ENCODE measurements at regions not wholly inside any gene's neighbourhood (a gene's known extent, or its start where the extent isn't known, plus 50 kb on each side); places are given as distances from the start of the nearest gene placed in this dataset.

GRCh38 chr6:145266432-145267075 lies 468.8 kb downstream of the EPM2A start:
- no peaks in the 10 kb centered on the region for H3K4me1 ChIP-seq (ENCODE audit: insufficient read depth, low read length, severe bottlenecking)
- H3F3A ChIP-seq (ENCODE audit: insufficient read depth, low read length), result no peaks in the 10 kb centered on the region
- H3K9me3 ChIP-seq (ENCODE audit: low read length), result no peaks in the 10 kb centered on the region
- H4K20me1 ChIP-seq (ENCODE audit: insufficient read depth, low read length), result no peaks in the 10 kb centered on the region
- no peak overlapping the region for H3K9ac ChIP-seq (ENCODE audit: low read length)
- H3K4me3 ChIP-seq (ENCODE audit: low read depth, low read length, poor library complexity, severe bottlenecking), result no peak overlapping the region
- H3K4me2 ChIP-seq (ENCODE audit: low read length), result no peak overlapping the region
- no peak for TF ChIP-seq EZH2 (IDR thresholded peaks at IDR 0.05; ENCODE audit: borderline replicate concordance, low read length)
- TF ChIP-seq, protein P1, sequence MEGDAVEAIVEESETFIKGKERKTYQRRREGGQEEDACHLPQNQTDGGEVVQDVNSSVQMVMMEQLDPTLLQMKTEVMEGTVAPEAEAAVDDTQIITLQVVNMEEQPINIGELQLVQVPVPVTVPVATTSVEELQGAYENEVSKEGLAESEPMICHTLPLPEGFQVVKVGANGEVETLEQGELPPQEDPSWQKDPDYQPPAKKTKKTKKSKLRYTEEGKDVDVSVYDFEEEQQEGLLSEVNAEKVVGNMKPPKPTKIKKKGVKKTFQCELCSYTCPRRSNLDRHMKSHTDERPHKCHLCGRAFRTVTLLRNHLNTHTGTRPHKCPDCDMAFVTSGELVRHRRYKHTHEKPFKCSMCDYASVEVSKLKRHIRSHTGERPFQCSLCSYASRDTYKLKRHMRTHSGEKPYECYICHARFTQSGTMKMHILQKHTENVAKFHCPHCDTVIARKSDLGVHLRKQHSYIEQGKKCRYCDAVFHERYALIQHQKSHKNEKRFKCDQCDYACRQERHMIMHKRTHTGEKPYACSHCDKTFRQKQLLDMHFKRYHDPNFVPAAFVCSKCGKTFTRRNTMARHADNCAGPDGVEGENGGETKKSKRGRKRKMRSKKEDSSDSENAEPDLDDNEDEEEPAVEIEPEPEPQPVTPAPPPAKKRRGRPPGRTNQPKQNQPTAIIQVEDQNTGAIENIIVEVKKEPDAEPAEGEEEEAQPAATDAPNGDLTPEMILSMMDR (IDR thresholded peaks at IDR 0.05; ENCODE audit: low read length), result no peak
- H3K9me2 ChIP-seq (ENCODE audit: low read depth, low read length), result no peaks in the 10 kb centered on the region
- H3K27ac ChIP-seq (ENCODE audit: low read depth, low read length, poor library complexity, severe bottlenecking), result no peak overlapping the region
- H3K36me3 ChIP-seq (ENCODE audit: insufficient read depth, low read length), result no peaks in the 10 kb centered on the region
- no peaks in the 10 kb centered on the region for H3K79me2 ChIP-seq (ENCODE audit: insufficient read depth, low read length)
- H2AFZ ChIP-seq (ENCODE audit: low read length), result no peak overlapping the region
- no peaks in the 10 kb centered on the region for H3K27me3 ChIP-seq (ENCODE audit: insufficient read depth, low read length)

DNA sequence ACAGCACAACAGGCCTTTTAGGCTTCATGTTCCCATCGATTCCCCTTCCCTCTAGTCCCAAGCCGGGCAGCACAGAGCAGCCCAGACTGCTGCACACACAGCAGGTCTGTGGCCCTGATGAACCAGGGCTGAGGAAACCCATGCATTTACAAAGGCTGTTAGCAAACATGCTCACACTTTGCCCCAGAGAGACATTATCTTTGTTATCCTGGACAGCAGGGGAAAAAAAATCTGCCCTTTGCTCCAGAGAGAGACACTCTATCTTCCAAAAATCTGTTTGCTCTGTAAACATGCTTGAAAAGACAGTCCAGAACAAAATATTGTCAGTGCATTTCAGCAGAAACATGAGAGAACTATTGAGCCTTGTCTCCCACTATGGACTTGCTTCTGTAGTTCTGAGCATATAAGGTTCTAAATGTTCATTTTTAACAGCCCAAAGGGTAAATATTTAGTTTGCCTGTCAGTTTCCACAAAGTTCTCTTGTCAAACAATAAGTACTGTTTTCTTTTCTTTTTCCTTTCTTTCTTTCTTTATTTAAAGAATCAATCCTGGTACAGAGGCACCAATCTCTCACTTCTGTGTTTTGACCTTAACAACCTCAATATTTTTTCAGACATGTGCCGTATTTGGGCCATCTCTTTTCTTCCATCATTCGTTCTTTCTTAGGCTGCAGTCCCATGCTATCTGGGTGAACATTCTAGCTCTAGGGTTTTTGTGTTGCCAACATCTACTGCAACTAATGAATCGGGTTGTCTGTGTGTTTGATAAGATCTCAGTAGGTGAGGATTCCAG lies 468.0 kb downstream of the EPM2A start:
- Histone ChIP-seq H4K20me1 (ENCODE audit: insufficient read depth, low read length) (no peaks in the 10 kb centered on the region), H3K79me2 (ENCODE audit: insufficient read depth, low read length) (no peaks in the 10 kb centered on the region), H3K9ac (ENCODE audit: low read length) (no peak overlapping the region), H3K9me2 (ENCODE audit: low read depth, low read length) (no peaks in the 10 kb centered on the region), H3K4me3 (ENCODE audit: low read depth, low read length, poor library complexity, severe bottlenecking) (no peak overlapping the region), H3F3A (ENCODE audit: insufficient read depth, low read length) (no peaks in the 10 kb centered on the region), H3K27me3 (ENCODE audit: insufficient read depth, low read length) (no peaks in the 10 kb centered on the region), H3K4me2 (ENCODE audit: low read length) (no peak overlapping the region), H3K4me1 (ENCODE audit: insufficient read depth, low read length, severe bottlenecking) (no peaks in the 10 kb centered on the region), H3K36me3 (ENCODE audit: insufficient read depth, low read length) (no peaks in the 10 kb centered on the region), H2AFZ (ENCODE audit: low read length) (no peak overlapping the region), H3K9me3 (ENCODE audit: low read length) (no peaks in the 10 kb centered on the region), H3K27ac (ENCODE audit: low read depth, low read length, poor library complexity, severe bottlenecking) (no peak overlapping the region)
- TF ChIP-seq, protein P1 (IDR thresholded peaks at IDR 0.05; ENCODE audit: low read length), result no peak
- TF ChIP-seq EZH2 (IDR thresholded peaks at IDR 0.05; ENCODE audit: borderline replicate concordance, low read length), result no peak

DNA sequence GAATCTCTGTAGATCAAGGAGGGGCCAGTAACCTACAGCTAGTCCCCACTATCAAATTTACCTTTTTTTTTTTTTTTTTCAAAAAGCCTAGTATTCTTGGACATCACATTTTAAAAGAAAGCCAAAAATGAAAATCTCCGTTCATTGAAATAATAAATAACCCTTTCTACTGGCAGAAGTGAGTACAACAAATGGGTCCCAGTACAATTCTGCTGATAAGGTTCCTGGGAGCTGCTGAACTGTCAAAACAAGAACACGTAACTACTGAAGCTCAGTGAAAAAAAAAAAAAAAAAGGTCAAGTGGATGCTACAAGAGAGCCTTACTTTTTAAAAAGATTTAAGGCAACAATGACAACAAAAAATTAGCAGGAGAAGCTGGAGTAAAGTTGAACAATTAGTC lies 464.9 kb downstream of the EPM2A start:
- Histone ChIP-seq H3K36me3 (ENCODE audit: insufficient read depth, low read length) (no peaks in the 10 kb centered on the region), H3K4me3 (ENCODE audit: low read depth, low read length, poor library complexity, severe bottlenecking) (no peak overlapping the region), H4K20me1 (ENCODE audit: insufficient read depth, low read length) (no peaks in the 10 kb centered on the region), H3K79me2 (ENCODE audit: insufficient read depth, low read length) (no peaks in the 10 kb centered on the region), H3K27me3 (ENCODE audit: insufficient read depth, low read length) (no peaks in the 10 kb centered on the region), H3K27ac (ENCODE audit: low read depth, low read length, poor library complexity, severe bottlenecking) (no peak overlapping the region), H3K4me1 (ENCODE audit: insufficient read depth, low read length, severe bottlenecking) (no peaks in the 10 kb centered on the region), H3K4me2 (ENCODE audit: low read length) (no peak overlapping the region), H3F3A (ENCODE audit: insufficient read depth, low read length) (no peaks in the 10 kb centered on the region), H2AFZ (ENCODE audit: low read length) (no peak overlapping the region), H3K9ac (ENCODE audit: low read length) (no peak overlapping the region), H3K9me2 (ENCODE audit: low read depth, low read length) (no peaks in the 10 kb centered on the region), H3K9me3 (ENCODE audit: low read length) (no peaks in the 10 kb centered on the region)
- TF ChIP-seq, protein P1 (IDR thresholded peaks at IDR 0.05; ENCODE audit: low read length), result no peak
- no peak for TF ChIP-seq EZH2 (IDR thresholded peaks at IDR 0.05; ENCODE audit: borderline replicate concordance, low read length)

Data from OCI-LY1 (cell line).